ENCODE measurements at regions not wholly inside any gene's neighbourhood (a gene's known extent, or its start where the extent isn't known, plus 50 kb on each side); places are given as distances from the start of the nearest gene placed in this dataset.
"Not testable (repeated sequence)": the region's sequence is repeated elsewhere in the genome, so short reads cannot be mapped to it uniquely, and the experiment has no call there.

DNA sequence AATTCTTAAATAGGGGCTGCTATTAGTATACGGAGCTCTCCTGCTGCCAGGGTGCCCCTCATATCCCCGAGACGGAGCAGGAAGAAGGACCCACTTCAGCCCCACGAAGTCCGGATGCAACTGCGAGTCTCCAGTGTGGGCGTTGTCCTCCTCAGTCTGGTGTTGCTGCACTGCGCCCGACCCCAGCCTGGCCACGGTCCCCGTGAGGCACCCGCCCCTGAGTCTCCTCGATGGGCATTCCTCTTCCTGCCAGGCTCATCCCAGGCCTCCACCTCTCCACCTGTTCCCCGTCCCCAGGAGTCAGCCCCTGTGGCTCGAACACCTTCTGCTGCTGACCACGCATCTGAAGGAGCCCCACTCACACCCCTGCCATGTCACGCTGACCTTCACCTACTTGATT is 68.1 kb upstream of the SFSWAP start:
- Histone ChIP-seq H3K27me3 (replicated peaks in 2 of 5; ENCODE audit: control insufficient read depth in 4 of 5, insufficient read depth in 5 of 5, low read length in 4 of 5) (peaks cover 0 to 8% (median 1%) of the 10 kb centered on the region in 5 experiments), H3K4me1 (ENCODE audit: control extremely low read depth in 1 of 4, control insufficient read depth in 4 of 4, insufficient read depth in 4 of 4, low read length in 3 of 4) (no peaks in the 10 kb centered on the region), H3K36me3 (ENCODE audit: control insufficient read depth in 4 of 4, insufficient read depth in 4 of 4, low read length in 3 of 4) (no peaks in the 10 kb centered on the region), H3K9me3 (ENCODE audit: control extremely low read depth in 1 of 5, control insufficient read depth in 4 of 5, insufficient read depth in 2 of 5, low read depth in 1 of 5, low read length in 4 of 5) (no peaks in the 10 kb centered on the region), H3K27ac (ENCODE audit: insufficient read depth in 1 of 2, low read depth in 1 of 2, low read length in 2 of 2, poor library complexity in 1 of 2, severe bottlenecking in 2 of 2) (no peak overlapping the region), H3K4me3 (ENCODE audit: control insufficient read depth in 1 of 7, extremely low read depth in 1 of 7, insufficient read depth in 4 of 7, low read depth in 2 of 7, low read length in 6 of 7) (no peak overlapping the region)
- ChIA-PET CTCF (no interaction called here), POLR2A (no interaction called here)
- DNase-seq: no peak
- 98% methylated on average over 14 of the region's 17 CpGs for WGBS (ENCODE audit: insufficient coverage)

GRCh38 chr12:131643631-131644452 is 67.0 kb upstream of the SFSWAP start:
- WGBS (ENCODE audit: insufficient coverage): 68% methylated on average over 6 of the region's 7 CpGs
- CTCF ChIA-PET: no interaction called here

DNA sequence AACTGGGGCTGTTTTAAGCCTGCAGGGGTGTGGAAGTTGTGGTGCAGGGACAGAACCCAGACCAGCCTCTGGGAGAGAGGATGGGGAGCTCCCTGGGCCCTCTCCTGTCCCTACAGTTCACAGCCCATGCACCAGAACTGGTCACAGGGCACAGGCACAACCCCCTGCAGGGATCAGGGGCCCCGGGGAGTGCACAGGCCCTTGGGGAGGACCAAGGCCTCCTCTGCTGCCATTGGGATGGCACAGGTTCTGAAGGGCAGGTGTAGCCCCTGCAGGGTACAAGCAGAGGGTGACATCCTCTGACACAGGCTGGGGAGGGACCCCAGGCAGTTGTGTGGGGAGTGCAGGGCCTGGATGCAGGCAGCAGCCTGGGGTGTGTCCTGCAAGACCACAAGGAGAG is 66.4 kb upstream of the SFSWAP start:
- no peaks in the 10 kb centered on the region for H3K9me3 ChIP-seq (ENCODE audit: control extremely low read depth in 1 of 5, control insufficient read depth in 4 of 5, insufficient read depth in 2 of 5, low read depth in 1 of 5, low read length in 4 of 5)
- no peaks in the 10 kb centered on the region for H3K4me1 ChIP-seq (ENCODE audit: control extremely low read depth in 1 of 4, control insufficient read depth in 4 of 4, insufficient read depth in 4 of 4, low read length in 3 of 4)
- no peak for DNase-seq
- POLR2A ChIA-PET: no interaction called here
- H3K36me3 ChIP-seq (ENCODE audit: control insufficient read depth in 4 of 4, insufficient read depth in 4 of 4, low read length in 3 of 4): no peaks in the 10 kb centered on the region
- H3K27me3 ChIP-seq (replicated peaks in 2 of 5; ENCODE audit: control insufficient read depth in 4 of 5, insufficient read depth in 5 of 5, low read length in 4 of 5): peaks cover 0 to 8% (median 0%) of the 10 kb centered on the region in 5 experiments
- no peak overlapping the region for H3K27ac ChIP-seq (ENCODE audit: insufficient read depth in 1 of 2, low read depth in 1 of 2, low read length in 2 of 2, poor library complexity in 1 of 2, severe bottlenecking in 2 of 2)
- 100% methylated on average over 1 of the region's 1 CpG for WGBS (ENCODE audit: insufficient coverage)
- CTCF ChIA-PET: no interaction called here
- H3K4me3 ChIP-seq (ENCODE audit: control insufficient read depth in 1 of 7, extremely low read depth in 1 of 7, insufficient read depth in 4 of 7, low read depth in 2 of 7, low read length in 6 of 7): no peak overlapping the region

More at GRCh38 chr12:131643631-131644452, 67.0 kb upstream of the SFSWAP start:
- no peak for DNase-seq
- POLR2A ChIA-PET: interaction anchor here (0.5 kb wide), 1 partner anchor 54 kb away, joined by 3 read pairs; no protein-coding TSS in a partner anchor
- H3K27me3 ChIP-seq (replicated peaks in 2 of 5; ENCODE audit: control insufficient read depth in 4 of 5, insufficient read depth in 5 of 5, low read length in 4 of 5): peaks cover 0 to 8% (median 1%) of the 10 kb centered on the region in 5 experiments
- H3K4me1 ChIP-seq (ENCODE audit: control extremely low read depth in 1 of 4, control insufficient read depth in 4 of 4, insufficient read depth in 4 of 4, low read length in 3 of 4): no peaks in the 10 kb centered on the region
- H3K9me3 ChIP-seq (ENCODE audit: control extremely low read depth in 1 of 5, control insufficient read depth in 4 of 5, insufficient read depth in 2 of 5, low read depth in 1 of 5, low read length in 4 of 5): no peaks in the 10 kb centered on the region
- H3K27ac ChIP-seq (ENCODE audit: insufficient read depth in 1 of 2, low read depth in 1 of 2, low read length in 2 of 2, poor library complexity in 1 of 2, severe bottlenecking in 2 of 2): no peak overlapping the region
- no peaks in the 10 kb centered on the region for H3K36me3 ChIP-seq (ENCODE audit: control insufficient read depth in 4 of 4, insufficient read depth in 4 of 4, low read length in 3 of 4)
- H3K4me3 ChIP-seq (ENCODE audit: control insufficient read depth in 1 of 7, extremely low read depth in 1 of 7, insufficient read depth in 4 of 7, low read depth in 2 of 7, low read length in 6 of 7): no peak overlapping the region

DNA sequence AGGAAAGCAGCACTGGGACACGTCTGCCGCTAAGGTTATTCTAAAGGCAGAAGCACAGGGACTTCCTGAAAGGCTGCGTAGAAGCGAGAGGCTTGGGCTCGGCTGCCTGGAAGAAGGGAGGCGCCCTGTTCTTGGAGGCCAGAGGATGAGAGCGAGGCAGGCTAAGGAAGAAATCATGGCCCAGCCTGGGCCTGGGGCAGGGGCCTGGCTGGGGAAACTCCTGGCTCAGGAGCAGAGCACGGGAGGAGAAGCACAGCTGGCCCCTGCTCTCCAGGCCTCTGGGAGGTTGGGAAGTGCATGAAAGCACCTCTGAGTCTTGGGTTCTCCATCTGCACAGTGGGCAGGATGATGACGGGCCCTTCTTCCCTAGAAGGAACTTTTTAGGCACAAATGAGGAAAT is 66.0 kb upstream of the SFSWAP start:
- POLR2A ChIA-PET; DNase-seq; H3K4me3 ChIP-seq (ENCODE audit: control insufficient read depth in 1 of 7, extremely low read depth in 1 of 7, insufficient read depth in 4 of 7, low read depth in 2 of 7, low read length in 6 of 7); H3K27me3 ChIP-seq (replicated peaks in 2 of 5; ENCODE audit: control insufficient read depth in 4 of 5, insufficient read depth in 5 of 5, low read length in 4 of 5); CTCF ChIA-PET; H3K9me3 ChIP-seq (ENCODE audit: control extremely low read depth in 1 of 5, control insufficient read depth in 4 of 5, insufficient read depth in 2 of 5, low read depth in 1 of 5, low read length in 4 of 5); H3K36me3 ChIP-seq (ENCODE audit: control insufficient read depth in 4 of 4, insufficient read depth in 4 of 4, low read length in 3 of 4); H3K4me1 ChIP-seq (ENCODE audit: control extremely low read depth in 1 of 4, control insufficient read depth in 4 of 4, insufficient read depth in 4 of 4, low read length in 3 of 4); H3K27ac ChIP-seq (ENCODE audit: insufficient read depth in 1 of 2, low read depth in 1 of 2, low read length in 2 of 2, poor library complexity in 1 of 2, severe bottlenecking in 2 of 2): not testable (repeated sequence)
- WGBS (ENCODE audit: insufficient coverage): 93% methylated on average over 7 of the region's 9 CpGs

DNA sequence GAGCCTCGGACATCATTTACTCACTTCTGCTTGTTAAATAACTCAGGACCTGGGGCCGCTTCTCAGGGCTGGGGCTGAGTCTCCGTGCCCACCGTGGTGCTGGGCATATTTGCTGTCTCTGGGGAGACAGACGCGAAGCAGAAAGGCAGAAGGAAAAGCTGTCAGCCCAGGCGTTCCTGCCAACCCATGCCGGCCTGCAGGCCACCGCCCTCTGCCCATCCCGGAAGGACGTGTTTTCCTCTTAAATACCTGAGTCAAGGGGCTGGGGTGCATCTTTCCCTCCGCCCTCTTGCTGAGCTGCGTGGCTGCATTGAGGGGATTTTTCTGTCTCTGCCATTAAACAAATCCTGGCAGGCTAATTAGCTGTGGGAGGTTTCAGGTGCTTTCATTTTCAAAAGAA is 65.3 kb upstream of the SFSWAP start:
- 50% methylated on average over 2 of the region's 13 CpGs for WGBS (ENCODE audit: insufficient coverage)
- H3K27ac ChIP-seq (ENCODE audit: insufficient read depth in 1 of 2, low read depth in 1 of 2, low read length in 2 of 2, poor library complexity in 1 of 2, severe bottlenecking in 2 of 2); H3K4me1 ChIP-seq (ENCODE audit: control extremely low read depth in 1 of 4, control insufficient read depth in 4 of 4, insufficient read depth in 4 of 4, low read length in 3 of 4); H3K36me3 ChIP-seq (ENCODE audit: control insufficient read depth in 4 of 4, insufficient read depth in 4 of 4, low read length in 3 of 4); POLR2A ChIA-PET; DNase-seq; H3K9me3 ChIP-seq (ENCODE audit: control extremely low read depth in 1 of 5, control insufficient read depth in 4 of 5, insufficient read depth in 2 of 5, low read depth in 1 of 5, low read length in 4 of 5); CTCF ChIA-PET: not testable (repeated sequence)
- Histone ChIP-seq H3K4me3 (ENCODE audit: control insufficient read depth in 1 of 7, extremely low read depth in 1 of 7, insufficient read depth in 4 of 7, low read depth in 2 of 7, low read length in 6 of 7) (peak overlapping the region in 1 of 7 experiments; percentile 8), H3K27me3 (replicated peaks in 2 of 5; ENCODE audit: control insufficient read depth in 4 of 5, insufficient read depth in 5 of 5, low read length in 4 of 5) (peaks cover 0 to 13% (median 0%) of the 10 kb centered on the region in 5 experiments)

GRCh38 chr12:131646444-131646843 is 64.4 kb upstream of the SFSWAP start:
- H3K9me3 ChIP-seq (ENCODE audit: control extremely low read depth in 1 of 5, control insufficient read depth in 4 of 5, insufficient read depth in 2 of 5, low read depth in 1 of 5, low read length in 4 of 5); DNase-seq; H3K36me3 ChIP-seq (ENCODE audit: control insufficient read depth in 4 of 4, insufficient read depth in 4 of 4, low read length in 3 of 4); CTCF ChIA-PET; H3K4me3 ChIP-seq (ENCODE audit: control insufficient read depth in 1 of 7, extremely low read depth in 1 of 7, insufficient read depth in 4 of 7, low read depth in 2 of 7, low read length in 6 of 7); H3K4me1 ChIP-seq (ENCODE audit: control extremely low read depth in 1 of 4, control insufficient read depth in 4 of 4, insufficient read depth in 4 of 4, low read length in 3 of 4); POLR2A ChIA-PET; H3K27ac ChIP-seq (ENCODE audit: insufficient read depth in 1 of 2, low read depth in 1 of 2, low read length in 2 of 2, poor library complexity in 1 of 2, severe bottlenecking in 2 of 2): not testable (repeated sequence)
- WGBS (ENCODE audit: insufficient coverage): 83% methylated on average over 2 of the region's 9 CpGs
- H3K27me3 ChIP-seq (replicated peaks in 2 of 5; ENCODE audit: control insufficient read depth in 4 of 5, insufficient read depth in 5 of 5, low read length in 4 of 5): peaks cover 0 to 13% (median 0%) of the 10 kb centered on the region in 5 experiments

DNA sequence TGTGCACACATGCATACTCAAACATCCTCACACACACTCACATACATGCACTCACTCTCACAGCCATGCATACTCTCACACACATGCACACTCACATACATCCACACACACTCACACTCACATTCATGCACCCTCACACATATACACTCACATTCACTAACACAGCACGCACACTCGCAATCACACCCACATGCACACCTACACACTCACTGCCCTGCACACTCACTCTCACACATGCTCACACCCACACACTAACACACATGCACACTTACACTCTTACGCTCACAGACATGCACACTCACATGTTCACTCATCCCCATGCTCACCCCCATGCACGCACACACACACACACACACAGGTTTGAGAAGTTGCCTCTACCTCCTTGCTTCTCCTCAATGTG is 63.2 kb upstream of the SFSWAP start:
- DNase-seq: no peak
- ChIA-PET POLR2A (no interaction called here), CTCF (no interaction called here)
- H3K36me3 ChIP-seq (ENCODE audit: control insufficient read depth in 4 of 4, insufficient read depth in 4 of 4, low read length in 3 of 4): no peaks in the 10 kb centered on the region
- H3K27me3 ChIP-seq (replicated peaks in 2 of 5; ENCODE audit: control insufficient read depth in 4 of 5, insufficient read depth in 5 of 5, low read length in 4 of 5): peaks cover 0 to 13% (median 0%) of the 10 kb centered on the region in 5 experiments
- no peak overlapping the region for H3K4me3 ChIP-seq (ENCODE audit: control insufficient read depth in 1 of 7, extremely low read depth in 1 of 7, insufficient read depth in 4 of 7, low read depth in 2 of 7, low read length in 6 of 7)
- 89% methylated on average over 4 of the region's 4 CpGs for WGBS (ENCODE audit: insufficient coverage)
- no peaks in the 10 kb centered on the region for H3K9me3 ChIP-seq (ENCODE audit: control extremely low read depth in 1 of 5, control insufficient read depth in 4 of 5, insufficient read depth in 2 of 5, low read depth in 1 of 5, low read length in 4 of 5)
- no peak overlapping the region for H3K27ac ChIP-seq (ENCODE audit: insufficient read depth in 1 of 2, low read depth in 1 of 2, low read length in 2 of 2, poor library complexity in 1 of 2, severe bottlenecking in 2 of 2)
- H3K4me1 ChIP-seq (ENCODE audit: control extremely low read depth in 1 of 4, control insufficient read depth in 4 of 4, insufficient read depth in 4 of 4, low read length in 3 of 4): no peaks in the 10 kb centered on the region
